ENCODE measurements at regions not wholly inside any gene's neighbourhood (a gene's known extent, or its start where the extent isn't known, plus 50 kb on each side); places are given as distances from the start of the nearest gene placed in this dataset.

GRCh38 chr11:134517621-134518293, 105.7 kb upstream of the B3GAT1 start:
- no peak for ATAC-seq
- DNase-seq, result no peak
- intact Hi-C loops (cut with micrococcal nuclease), result no loop called here

- no peak for ATAC-seq
- DNase-seq, result no peak
- intact Hi-C loops (cut with micrococcal nuclease), result no loop called here
Measured at GRCh38 chr11:134517115-134517514, 105.1 kb upstream of the B3GAT1 start.

GRCh38 chr11:134516529-134516928, 104.5 kb upstream of the B3GAT1 start:
- ATAC-seq, result no peak
- intact Hi-C loops (cut with micrococcal nuclease), result no loop called here
- DNase-seq, result no peak

- DNase-seq, result no peak
- intact Hi-C loops (cut with micrococcal nuclease), result no loop called here
- no peak for ATAC-seq
Measured at GRCh38 chr11:134515081-134515960, 103.3 kb upstream of the B3GAT1 start.

- ATAC-seq (no peak), DNase-seq (no peak)
- intact Hi-C loops (cut with micrococcal nuclease), result no loop called here
Measured at GRCh38 chr11:134514354-134514951, 102.4 kb upstream of the B3GAT1 start.

- no peak for DNase-seq
- intact Hi-C loops (cut with micrococcal nuclease), result no loop called here
- no peak for ATAC-seq
Measured at GRCh38 chr11:134513585-134514120, 101.6 kb upstream of the B3GAT1 start.

- intact Hi-C loops (cut with micrococcal nuclease), result no loop called here
- ATAC-seq (no peak), DNase-seq (no peak)
Measured at GRCh38 chr11:134512571-134513538, 100.8 kb upstream of the B3GAT1 start.

GRCh38 chr11:134512061-134512460, 100.0 kb upstream of the B3GAT1 start:
- intact Hi-C loops (cut with micrococcal nuclease), result no loop called here

GRCh38 chr11:134511255-134511654, 99.2 kb upstream of the B3GAT1 start:
- ATAC-seq, result no peak
- intact Hi-C loops (cut with micrococcal nuclease), result no loop called here
- no peak for DNase-seq

More at GRCh38 chr11:134512061-134512460, 100.0 kb upstream of the B3GAT1 start:
- ATAC-seq (no peak), DNase-seq (no peak)

GRCh38 chr11:134510233-134511040, 98.4 kb upstream of the B3GAT1 start:
- DNase-seq, result no peak
- no peak for ATAC-seq
- intact Hi-C loops (cut with micrococcal nuclease), result no loop called here

- intact Hi-C loops (cut with micrococcal nuclease), result no loop called here
- DNase-seq (no peak), ATAC-seq (no peak)
Measured at GRCh38 chr11:134509381-134510232, 97.6 kb upstream of the B3GAT1 start.

- intact Hi-C loops (cut with micrococcal nuclease), result no loop called here
- ATAC-seq (no peak), DNase-seq (no peak)
Measured at GRCh38 chr11:134508219-134508990, 96.4 kb upstream of the B3GAT1 start.

- no peak for ATAC-seq
- intact Hi-C loops (cut with micrococcal nuclease), result no loop called here
Measured at GRCh38 chr11:134506046-134506445, 94.0 kb upstream of the B3GAT1 start.

GRCh38 chr11:134505125-134505524, 93.1 kb upstream of the B3GAT1 start:
- ATAC-seq (no peak), DNase-seq (no peak)
- intact Hi-C loops (cut with micrococcal nuclease), result no loop called here

More at GRCh38 chr11:134506046-134506445, 94.0 kb upstream of the B3GAT1 start:
- DNase-seq, result no peak

- intact Hi-C loops (cut with micrococcal nuclease), result no loop called here
- no peak for DNase-seq
- no peak for ATAC-seq
Measured at GRCh38 chr11:134504146-134504905, 92.3 kb upstream of the B3GAT1 start.

- ATAC-seq (no peak), DNase-seq (no peak)
- intact Hi-C loops (cut with micrococcal nuclease), result no loop called here
Measured at GRCh38 chr11:134503596-134503995, 91.6 kb upstream of the B3GAT1 start.
